Neuronal stem cell (in vitro differentiated cells): ENCODE measurements at regions not wholly inside any gene's neighbourhood (a gene's known extent, or its start where the extent isn't known, plus 50 kb on each side); places are given as distances from the start of the nearest gene placed in this dataset.

Source experiments
- DNase-seq: peaks from one replicate; pipeline ENCODE4 v3.0.0-alpha.2; 2013; ENCODE audit warnings: low spot score
- H2AFZ ChIP-seq: one replicate; pipeline ENCODE4 v1.6.1; 2013; ENCODE audit warnings: mild to moderate bottlenecking, low read length, inconsistent platforms
- H2AK5ac ChIP-seq: 2 replicates; pipeline ENCODE4 v1.6.1; 2013; ENCODE audit warnings: low read depth, mild to moderate bottlenecking, inconsistent platforms, low read length, moderate library complexity, mixed read lengths
- H2BK120ac ChIP-seq: 2 replicates; pipeline ENCODE4 v1.6.1; 2013; ENCODE audit warnings: low read depth, mild to moderate bottlenecking, inconsistent platforms, low read length, moderate library complexity, mixed read lengths
- H2BK12ac ChIP-seq: one replicate; pipeline ENCODE4 v1.6.1; 2013; ENCODE audit warnings: low read length, inconsistent platforms
- H2BK15ac ChIP-seq: 2 replicates; pipeline ENCODE4 v1.6.1; 2013; ENCODE audit warnings: mild to moderate bottlenecking, low read length, inconsistent platforms, mixed read lengths
- H2BK5ac ChIP-seq: one replicate; pipeline ENCODE4 v1.6.1; 2013; ENCODE audit warnings: inconsistent platforms, mild to moderate bottlenecking, low read length, moderate library complexity
- H3K14ac ChIP-seq: one replicate; pipeline ENCODE4 v1.6.1; 2013; ENCODE audit warnings: low read length, inconsistent platforms
- H3K18ac ChIP-seq: 2 replicates; pipeline ENCODE4 v1.6.1; 2013; ENCODE audit warnings: low read length, inconsistent platforms
- H3K23ac ChIP-seq: 2 replicates; pipeline ENCODE4 v1.6.1; 2013; ENCODE audit warnings: low read depth, mild to moderate bottlenecking, mixed read lengths, low read length, inconsistent platforms; ENCODE audit not compliant: poor library complexity
- H3K27ac ChIP-seq: replicated peaks from 3 replicates; pipeline ENCODE4 v1.5.1; 2013; ENCODE audit warnings: low read length, inconsistent platforms
- H3K27me3 ChIP-seq, 3 experiments: 2 replicates each; pipeline ENCODE4 v1.6.1; 2013; ENCODE audit warnings: low read length in 3 of 3, mild to moderate bottlenecking in 2 of 3, inconsistent platforms in 1 of 3, low read depth in 1 of 3, mixed read lengths in 1 of 3, moderate library complexity in 1 of 3; ENCODE audit not compliant: control insufficient read depth in 3 of 3, insufficient read depth in 3 of 3
- H3K36me3 ChIP-seq, 2 donors: replicated peaks in 1 of 2; 2 replicates each; pipeline ENCODE4 v1.6.1; 2013; ENCODE audit warnings: low read length in 2 of 2; ENCODE audit not compliant: control insufficient read depth in 2 of 2, insufficient read depth in 2 of 2
- H3K4ac ChIP-seq: 2 replicates; pipeline ENCODE4 v1.6.1; 2013; ENCODE audit warnings: inconsistent platforms, mild to moderate bottlenecking, low read length, moderate library complexity
- H3K4me1 ChIP-seq, 2 donors: 1 replicate in 1 of 2; 2 replicates in 1 of 2; pipeline ENCODE4 v1.6.1; 2013; ENCODE audit warnings: low read length in 2 of 2, low read depth in 1 of 2; ENCODE audit not compliant: control insufficient read depth in 2 of 2, insufficient read depth in 1 of 2
- H3K4me2 ChIP-seq: one replicate; pipeline ENCODE4 v1.6.1; 2013; ENCODE audit warnings: mild to moderate bottlenecking, low read length, inconsistent platforms; ENCODE audit not compliant: insufficient read depth, poor library complexity, severe bottlenecking
- H3K4me3 ChIP-seq, 2 donors: 2 replicates each; pipeline ENCODE4 v1.5.1; 2013; ENCODE audit warnings: low read length in 2 of 2, mild to moderate bottlenecking in 2 of 2, inconsistent platforms in 1 of 2, moderate library complexity in 1 of 2
- H3K79me1 ChIP-seq: one replicate; pipeline ENCODE4 v1.6.1; 2013; ENCODE audit warnings: low read depth, mild to moderate bottlenecking, inconsistent platforms, low read length, moderate library complexity
- H3K9ac ChIP-seq: one replicate; pipeline ENCODE4 v1.6.1; 2013; ENCODE audit warnings: mild to moderate bottlenecking, low read depth, low read length, inconsistent platforms; ENCODE audit not compliant: poor library complexity
- H3K9me3 ChIP-seq, 2 donors: replicated peaks in 1 of 2; 2 replicates each; pipeline versions ENCODE3 to v1.6.1; 2013; ENCODE audit warnings: low read length in 2 of 2, mild to moderate bottlenecking in 2 of 2, inconsistent platforms in 1 of 2, low read depth in 1 of 2, mixed read lengths in 1 of 2, moderate library complexity in 1 of 2; ENCODE audit not compliant: control insufficient read depth in 2 of 2, insufficient read depth in 1 of 2
- H4K8ac ChIP-seq: one replicate; pipeline ENCODE4 v1.6.1; 2013; ENCODE audit warnings: low read depth, mild to moderate bottlenecking, inconsistent platforms, low read length, moderate library complexity
- H4K91ac ChIP-seq: one replicate; pipeline ENCODE4 v1.6.1; 2013; ENCODE audit warnings: low read length, low read depth, mild to moderate bottlenecking, inconsistent platforms; ENCODE audit not compliant: poor library complexity
- WGBS, 2 donors: extraction: QIAGEN DNeasy Blood & Tissue Kit; methylation state at CpG; one replicate each; pipeline ENCODE4 v1.1.7; 2013; ENCODE audit warnings: missing lambda C conversion rate in 2 of 2, mixed read lengths in 1 of 2; ENCODE audit not compliant: insufficient read length in 2 of 2, insufficient replicate concordance in 1 of 2; ENCODE audit errors: extremely low coverage in 2 of 2; 5-methylcytosine and 5-hydroxymethylcytosine counted together

DNA sequence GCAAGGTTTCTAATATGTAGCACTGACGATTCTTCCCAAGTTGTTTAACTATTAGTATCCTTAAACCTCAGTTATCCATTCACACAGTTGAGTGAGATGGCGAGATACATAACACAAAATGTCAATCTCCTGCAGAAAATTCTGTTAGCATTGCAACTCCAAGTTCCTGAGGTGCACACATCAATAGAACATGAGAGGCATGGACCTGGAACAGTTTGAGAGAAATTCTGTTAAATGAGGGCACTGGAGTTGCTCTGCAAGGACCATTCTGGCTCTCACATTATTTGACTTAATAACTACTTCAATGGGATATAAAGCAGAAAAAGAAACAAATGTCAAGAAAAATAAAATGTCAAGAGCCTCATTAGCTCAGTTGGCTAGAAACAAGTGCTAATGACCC lies 301.2 kb upstream of the DIAPH2 start:
- H2AK5ac ChIP-seq, result no peak overlapping the region
- H2BK15ac ChIP-seq, result no peak overlapping the region
- no peak overlapping the region for H3K9ac ChIP-seq
- no peak overlapping the region for H3K27ac ChIP-seq
- H3K14ac ChIP-seq, result no peak overlapping the region
- H3K27me3 ChIP-seq, result no peaks in the 10 kb centered on the region
- H2BK12ac ChIP-seq, result no peak overlapping the region
- no peaks in the 10 kb centered on the region for H3K36me3 ChIP-seq
- H3K79me1 ChIP-seq, result no peaks in the 10 kb centered on the region
- no peak overlapping the region for H4K91ac ChIP-seq
- H3K18ac ChIP-seq, result no peak overlapping the region
- DNase-seq, result no peak
- no peak overlapping the region for H4K8ac ChIP-seq
- no peak overlapping the region for H3K4me3 ChIP-seq
- no peak overlapping the region for H3K4me2 ChIP-seq
- no peak overlapping the region for H2BK5ac ChIP-seq
- no peaks in the 10 kb centered on the region for H3K9me3 ChIP-seq
- H2BK120ac ChIP-seq, result no peak overlapping the region
- no CpG with 5 or more reads among the region's 2 CpGs for WGBS, 2 donors
- no peaks in the 10 kb centered on the region for H3K4me1 ChIP-seq
- H2AFZ ChIP-seq, result no peak overlapping the region
- no peak overlapping the region for H3K4ac ChIP-seq
- H3K23ac ChIP-seq, result no peak overlapping the region

DNA sequence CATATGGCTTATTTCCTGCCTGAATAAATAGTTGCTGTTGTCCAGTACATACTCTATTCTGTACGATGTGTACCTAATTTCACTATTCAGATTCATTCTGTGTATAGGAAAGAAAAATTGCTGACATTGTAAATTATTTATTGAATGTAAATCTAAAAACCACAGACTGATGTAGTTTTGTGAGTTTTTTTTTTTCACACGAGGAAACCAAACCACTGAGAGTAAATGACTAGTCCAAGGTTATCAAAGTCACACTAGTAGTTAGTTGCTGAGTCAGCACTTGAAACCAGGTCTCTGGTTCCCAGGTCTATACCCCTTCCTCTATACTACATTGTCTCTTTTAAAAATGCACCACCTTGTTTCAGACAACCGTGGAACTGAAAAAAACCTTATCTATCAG lies 298.3 kb upstream of the DIAPH2 start:
- no peak overlapping the region for H2AFZ ChIP-seq
- no peak overlapping the region for H2AK5ac ChIP-seq
- no CpG with 5 or more reads among the region's 3 CpGs for WGBS, 2 donors
- H3K23ac ChIP-seq, result no peak overlapping the region
- H3K14ac ChIP-seq, result no peak overlapping the region
- H2BK15ac ChIP-seq, result no peak overlapping the region
- H3K4ac ChIP-seq, result no peak overlapping the region
- no peak overlapping the region for H2BK120ac ChIP-seq
- H3K9ac ChIP-seq, result no peak overlapping the region
- H3K27me3 ChIP-seq, result no peaks in the 10 kb centered on the region
- H4K8ac ChIP-seq, result no peak overlapping the region
- H3K18ac ChIP-seq, result no peak overlapping the region
- no peak overlapping the region for H2BK5ac ChIP-seq
- H4K91ac ChIP-seq, result no peak overlapping the region
- H3K4me2 ChIP-seq, result no peak overlapping the region
- DNase-seq, result no peak
- H2BK12ac ChIP-seq, result no peak overlapping the region
- H3K4me1 ChIP-seq, result no peaks in the 10 kb centered on the region
- no peaks in the 10 kb centered on the region for H3K9me3 ChIP-seq
- no peaks in the 10 kb centered on the region for H3K79me1 ChIP-seq
- no peaks in the 10 kb centered on the region for H3K36me3 ChIP-seq
- H3K27ac ChIP-seq, result no peak overlapping the region
- no peak overlapping the region for H3K4me3 ChIP-seq

DNA sequence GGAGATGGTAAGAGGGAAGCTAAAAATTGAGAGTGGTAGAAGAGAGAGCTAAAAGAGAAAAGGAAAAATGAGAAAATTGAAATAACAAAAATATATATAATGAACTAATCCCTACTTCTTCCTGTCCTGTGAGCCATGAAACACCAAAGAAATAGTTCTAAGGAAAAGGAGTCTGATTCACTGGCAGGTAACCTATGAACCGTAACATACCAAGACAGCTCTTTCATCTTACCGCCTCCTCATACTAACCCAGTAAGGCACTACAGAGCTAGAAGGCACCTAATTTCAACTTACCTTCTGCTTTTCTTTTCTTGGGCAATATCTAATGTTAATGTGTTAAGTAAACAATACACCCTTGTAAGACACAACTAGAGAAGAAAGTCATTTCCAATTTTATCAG lies 297.7 kb upstream of the DIAPH2 start:
- no CpG with 5 or more reads among the region's 2 CpGs for WGBS, 2 donors

DNA sequence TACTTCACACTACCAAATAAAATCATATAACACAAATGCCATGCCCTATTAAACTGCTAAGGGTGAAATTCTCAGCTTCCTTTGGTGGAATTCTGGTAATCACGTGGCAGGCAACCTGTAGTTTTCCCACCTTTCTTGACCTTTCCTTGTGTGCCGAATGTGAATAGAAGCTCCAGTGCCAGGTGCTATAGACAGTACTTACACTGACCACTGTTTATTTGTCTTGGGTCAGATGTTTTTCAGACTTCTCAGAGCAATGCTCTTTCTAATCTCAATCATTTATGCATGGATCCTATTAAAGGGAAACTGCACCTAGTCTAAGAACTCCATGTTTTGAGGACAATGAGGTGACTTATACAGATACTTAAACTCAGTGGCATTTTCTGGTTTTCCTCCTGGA lies 296.8 kb upstream of the DIAPH2 start:
- H2BK15ac ChIP-seq, result no peak overlapping the region
- no peaks in the 10 kb centered on the region for H3K79me1 ChIP-seq
- H3K4me2 ChIP-seq, result no peak overlapping the region
- H2AFZ ChIP-seq, result no peak overlapping the region
- no peak overlapping the region for H2BK12ac ChIP-seq
- H3K9ac ChIP-seq, result no peak overlapping the region
- H3K14ac ChIP-seq, result no peak overlapping the region
- WGBS, 2 donors, result no CpG with 5 or more reads among the region's 2 CpGs
- H3K27me3 ChIP-seq, result no peaks in the 10 kb centered on the region
- no peaks in the 10 kb centered on the region for H3K9me3 ChIP-seq
- H3K27ac ChIP-seq, result no peak overlapping the region
- H4K91ac ChIP-seq, result no peak overlapping the region
- no peaks in the 10 kb centered on the region for H3K36me3 ChIP-seq
- H3K18ac ChIP-seq, result no peak overlapping the region
- H3K4me1 ChIP-seq, result no peaks in the 10 kb centered on the region
- DNase-seq, result no peak
- H2AK5ac ChIP-seq, result no peak overlapping the region
- no peak overlapping the region for H2BK5ac ChIP-seq
- H3K4ac ChIP-seq, result no peak overlapping the region
- no peak overlapping the region for H3K4me3 ChIP-seq
- H3K23ac ChIP-seq, result no peak overlapping the region
- H4K8ac ChIP-seq, result no peak overlapping the region
- no peak overlapping the region for H2BK120ac ChIP-seq

More for the DNA sequence above, 297.7 kb upstream of the DIAPH2 start:
- no peak overlapping the region for H2BK12ac ChIP-seq
- no peak overlapping the region for H4K8ac ChIP-seq
- no peak overlapping the region for H3K9ac ChIP-seq
- no peak overlapping the region for H3K23ac ChIP-seq
- H3K18ac ChIP-seq, result no peak overlapping the region
- H3K4me1 ChIP-seq, result no peaks in the 10 kb centered on the region
- no peak overlapping the region for H2AK5ac ChIP-seq
- no peak overlapping the region for H3K4me2 ChIP-seq
- H3K27ac ChIP-seq, result no peak overlapping the region
- no peak overlapping the region for H2BK15ac ChIP-seq
- no peak overlapping the region for H3K14ac ChIP-seq
- no peak for DNase-seq
- no peaks in the 10 kb centered on the region for H3K79me1 ChIP-seq
- no peak overlapping the region for H3K4ac ChIP-seq
- no peak overlapping the region for H4K91ac ChIP-seq
- H3K4me3 ChIP-seq, result no peak overlapping the region
- H3K36me3 ChIP-seq, result no peaks in the 10 kb centered on the region
- H2AFZ ChIP-seq, result no peak overlapping the region
- no peaks in the 10 kb centered on the region for H3K27me3 ChIP-seq
- H2BK5ac ChIP-seq, result no peak overlapping the region
- no peak overlapping the region for H2BK120ac ChIP-seq
- no peaks in the 10 kb centered on the region for H3K9me3 ChIP-seq
